AG04450 (cell line): ENCODE measurements at regions not wholly inside any gene's neighbourhood (a gene's known extent, or its start where the extent isn't known, plus 50 kb on each side); places are given as distances from the start of the nearest gene placed in this dataset.
"Not testable (repeated sequence)": the region's sequence is repeated elsewhere in the genome, so short reads cannot be mapped to it uniquely, and the experiment has no call there.

ENCODE experiments used
- CTCF ChIA-PET: fragments of 300-600, 350-600 bp; formaldehyde crosslinking; extraction: SDS; loops from one replicate; lab custom pipeline; 2022; ENCODE audit warnings: antibody characterized with exemption, inconsistent platforms; lab: Charles Lee
- POLR2A ChIA-PET: fragments of 350-600 bp; formaldehyde crosslinking; extraction: SDS; loops from one replicate; lab custom pipeline; 2021; ENCODE audit warnings: antibody characterized with exemption, inconsistent platforms; lab: Yijun Ruan, JAX
- DNase-seq: peaks from one replicate; pipeline ENCODE4 v3.0.0-alpha.2; 2011; ENCODE audit warnings: low read depth, low spot score
- H3K27ac ChIP-seq: one replicate; pipeline ENCODE4 v1.5.1; 2012; ENCODE audit warnings: low read depth, low read length, control low read depth
- H3K27me3 ChIP-seq: one replicate; pipeline ENCODE4 v1.6.0; 2012; ENCODE audit warnings: low read length; ENCODE audit not compliant: control insufficient read depth, insufficient read depth
- H3K4me3 ChIP-seq: 2 replicates; pipeline ENCODE4 v1.5.1; 2011; ENCODE audit warnings: mild to moderate bottlenecking, low read depth, low read length, control low read depth
- H3K9me3 ChIP-seq: 2 replicates; pipeline ENCODE4 v1.5.1; 2012; ENCODE audit warnings: low read length; ENCODE audit not compliant: control insufficient read depth, insufficient read depth
- TF ChIP-seq, protein P1 (sequence below): IDR thresholded peaks from 2 replicates; pipeline ENCODE4 v1.5.1; 2011; ENCODE audit warnings: low read depth, low read length, control low read depth, inconsistent platforms

DNA sequence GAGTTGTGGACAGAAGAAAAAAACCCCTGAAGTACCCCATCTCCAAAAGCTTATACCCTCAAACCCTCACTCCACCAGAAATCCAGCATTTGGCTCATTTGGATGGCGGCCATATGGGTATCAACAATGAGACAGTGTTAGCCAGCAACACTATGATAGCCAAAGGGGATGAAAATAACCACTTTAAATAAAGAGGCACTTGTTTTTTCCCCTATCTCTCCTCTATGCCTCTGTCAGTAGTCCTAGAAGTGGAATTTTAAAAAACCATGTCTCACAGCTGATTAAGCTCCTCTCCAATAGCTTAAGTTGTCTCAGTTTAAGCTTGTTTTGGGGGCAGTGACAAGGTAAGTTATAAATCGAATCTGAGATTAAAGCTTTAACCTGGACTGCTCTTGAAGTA lies 124.0 kb downstream of the MOSPD2 start:
- DNase-seq: no peak
- Histone ChIP-seq H3K27ac (no peak overlapping the region), H3K9me3 (no peaks in the 10 kb centered on the region), H3K4me3 (no peak overlapping the region), H3K27me3 (no peaks in the 10 kb centered on the region)
- ChIA-PET POLR2A (no interaction called here), CTCF (no interaction called here)
- TF ChIP-seq, protein P1, sequence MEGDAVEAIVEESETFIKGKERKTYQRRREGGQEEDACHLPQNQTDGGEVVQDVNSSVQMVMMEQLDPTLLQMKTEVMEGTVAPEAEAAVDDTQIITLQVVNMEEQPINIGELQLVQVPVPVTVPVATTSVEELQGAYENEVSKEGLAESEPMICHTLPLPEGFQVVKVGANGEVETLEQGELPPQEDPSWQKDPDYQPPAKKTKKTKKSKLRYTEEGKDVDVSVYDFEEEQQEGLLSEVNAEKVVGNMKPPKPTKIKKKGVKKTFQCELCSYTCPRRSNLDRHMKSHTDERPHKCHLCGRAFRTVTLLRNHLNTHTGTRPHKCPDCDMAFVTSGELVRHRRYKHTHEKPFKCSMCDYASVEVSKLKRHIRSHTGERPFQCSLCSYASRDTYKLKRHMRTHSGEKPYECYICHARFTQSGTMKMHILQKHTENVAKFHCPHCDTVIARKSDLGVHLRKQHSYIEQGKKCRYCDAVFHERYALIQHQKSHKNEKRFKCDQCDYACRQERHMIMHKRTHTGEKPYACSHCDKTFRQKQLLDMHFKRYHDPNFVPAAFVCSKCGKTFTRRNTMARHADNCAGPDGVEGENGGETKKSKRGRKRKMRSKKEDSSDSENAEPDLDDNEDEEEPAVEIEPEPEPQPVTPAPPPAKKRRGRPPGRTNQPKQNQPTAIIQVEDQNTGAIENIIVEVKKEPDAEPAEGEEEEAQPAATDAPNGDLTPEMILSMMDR: no peak

- DNase-seq, CTCF ChIA-PET, H3K9me3 ChIP-seq, POLR2A ChIA-PET, H3K27ac ChIP-seq, H3K27me3 ChIP-seq, H3K4me3 ChIP-seq: not testable (repeated sequence)
Observed at GRCh38 chrX:14984425-14984824, 111.2 kb downstream of the MOSPD2 start.
